Osteoblast (primary cell): ENCODE measurements at regions not wholly inside any gene's neighbourhood (a gene's known extent, or its start where the extent isn't known, plus 50 kb on each side); places are given as distances from the start of the nearest gene placed in this dataset.
"Not testable (repeated sequence)": the region's sequence is repeated elsewhere in the genome, so short reads cannot be mapped to it uniquely, and the experiment has no call there.

ENCODE experiments used
- DNase-seq: peaks from one replicate; pipeline ENCODE4 v3.0.0; 2011; ENCODE audit warnings: low spot score, mixed read lengths; ENCODE audit not compliant: insufficient read length; ENCODE audit errors: missing footprints
- H2AFZ ChIP-seq: 2 replicates; pipeline ENCODE4 v1.6.0; 2011; ENCODE audit warnings: mild to moderate bottlenecking, low read length
- H3K27ac ChIP-seq: 2 replicates; pipeline ENCODE4 v1.5.1; 2011; ENCODE audit warnings: mild to moderate bottlenecking, low read depth, low read length, moderate library complexity
- H3K27me3 ChIP-seq: 2 replicates; pipeline ENCODE4 v1.6.0; 2012; ENCODE audit warnings: mild to moderate bottlenecking, control low read depth, inconsistent platforms, low read length, moderate library complexity; ENCODE audit not compliant: insufficient read depth
- H3K36me3 ChIP-seq: 2 replicates; pipeline ENCODE4 v1.5.1; 2011; ENCODE audit warnings: mild to moderate bottlenecking, low read length, control low read depth, moderate library complexity; ENCODE audit not compliant: insufficient read depth
- H3K4me1 ChIP-seq: 2 replicates; pipeline ENCODE4 v1.5.1; 2011; ENCODE audit warnings: mild to moderate bottlenecking, low read length, control low read depth, moderate library complexity; ENCODE audit not compliant: insufficient read depth
- H3K4me2 ChIP-seq: 2 replicates; pipeline ENCODE4 v1.6.0; 2011; ENCODE audit warnings: mild to moderate bottlenecking, low read length; ENCODE audit not compliant: insufficient read depth
- H3K4me3 ChIP-seq: fragments of 200-600 bp; sonication (generic); 3 replicates; pipeline ENCODE4 v1.5.1; 2012; ENCODE audit warnings: mild to moderate bottlenecking, low read length, inconsistent platforms; ENCODE audit not compliant: insufficient read depth
- H3K79me2 ChIP-seq: 2 replicates; pipeline ENCODE4 v1.6.0; 2012; ENCODE audit warnings: mild to moderate bottlenecking, low read length, control low read depth, inconsistent platforms; ENCODE audit not compliant: insufficient read depth
- H3K9me3 ChIP-seq: 2 replicates; pipeline ENCODE4 v1.5.1; 2011; ENCODE audit warnings: low read depth, low read length, control low read depth
- H4K20me1 ChIP-seq: 2 replicates; pipeline ENCODE4 v1.6.0; 2012; ENCODE audit warnings: mild to moderate bottlenecking, low read length, control low read depth; ENCODE audit not compliant: insufficient read depth
- CTCF ChIP-seq: IDR thresholded peaks from 2 replicates; pipeline ENCODE4 v1.5.1; 2011; ENCODE audit warnings: mild to moderate bottlenecking, low read depth, low read length, moderate library complexity; ENCODE audit errors: extremely low read depth

DNA sequence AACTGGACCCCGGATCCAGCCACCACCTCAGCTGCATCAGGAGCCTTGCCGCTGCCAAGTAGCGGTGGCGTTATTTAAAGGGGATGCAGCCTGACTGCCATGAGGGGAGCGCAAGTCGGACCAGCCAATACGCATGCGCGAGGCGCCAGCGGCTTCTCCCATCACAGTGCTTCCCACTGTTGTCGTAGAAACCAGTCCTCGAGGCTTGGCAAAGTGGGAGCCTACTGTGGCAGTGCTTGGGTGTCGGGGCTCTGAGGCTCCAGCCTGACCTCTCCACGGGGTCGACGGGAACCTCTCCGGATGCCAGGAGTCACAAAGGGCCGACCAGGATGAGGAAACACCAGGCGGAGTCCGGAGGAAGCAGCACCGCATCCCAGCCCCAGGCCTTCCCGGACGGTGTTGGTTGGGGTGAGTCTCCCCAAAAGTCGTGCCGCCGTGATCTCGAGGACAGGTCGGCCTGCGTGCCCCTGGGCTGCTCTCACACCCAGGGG, 369.6 kb downstream of the ZNF716 start:
- Histone ChIP-seq H2AFZ (no peak overlapping the region), H3K79me2 (no peaks in the 10 kb centered on the region)

DNA sequence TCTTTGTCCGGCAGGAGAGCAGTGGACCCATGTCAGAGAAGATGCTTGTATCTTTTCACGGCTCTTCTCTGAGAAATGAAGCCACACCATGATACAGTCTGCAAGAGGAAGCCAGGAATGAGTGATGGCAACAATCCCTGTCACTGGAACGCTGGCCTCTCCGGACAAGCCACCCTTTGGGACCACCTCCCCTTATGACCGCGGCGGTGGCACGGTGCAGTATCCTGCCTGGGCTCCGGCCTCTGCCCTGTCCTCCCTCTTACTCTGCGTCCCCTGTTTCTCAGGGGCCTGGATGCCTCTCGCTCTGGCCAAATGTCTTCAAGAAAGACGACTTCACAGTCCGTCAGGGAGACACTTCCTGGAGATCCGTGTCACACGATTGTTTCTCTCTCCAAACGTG, 370.5 kb downstream of the ZNF716 start:
- H3K9me3 ChIP-seq, result no peaks in the 10 kb centered on the region
- no peak overlapping the region for H3K4me3 ChIP-seq
- H2AFZ ChIP-seq, result no peak overlapping the region
- no peak overlapping the region for H3K27ac ChIP-seq
- no peaks in the 10 kb centered on the region for H4K20me1 ChIP-seq
- no peaks in the 10 kb centered on the region for H3K27me3 ChIP-seq
- no peak for TF ChIP-seq CTCF
- no peaks in the 10 kb centered on the region for H3K79me2 ChIP-seq
- no peaks in the 10 kb centered on the region for H3K36me3 ChIP-seq
- H3K4me2 ChIP-seq, result no peak overlapping the region
- DNase-seq, result no peak
- no peaks in the 10 kb centered on the region for H3K4me1 ChIP-seq

More for the DNA sequence above, 369.6 kb downstream of the ZNF716 start:
- DNase-seq, result no peak
- Histone ChIP-seq H4K20me1 (no peaks in the 10 kb centered on the region), H3K27ac (no peak overlapping the region), H3K4me3 (no peak overlapping the region), H3K4me1 (no peaks in the 10 kb centered on the region), H3K36me3 (no peaks in the 10 kb centered on the region), H3K4me2 (no peak overlapping the region), H3K27me3 (no peaks in the 10 kb centered on the region), H3K9me3 (no peaks in the 10 kb centered on the region)
- no peak for TF ChIP-seq CTCF

DNA sequence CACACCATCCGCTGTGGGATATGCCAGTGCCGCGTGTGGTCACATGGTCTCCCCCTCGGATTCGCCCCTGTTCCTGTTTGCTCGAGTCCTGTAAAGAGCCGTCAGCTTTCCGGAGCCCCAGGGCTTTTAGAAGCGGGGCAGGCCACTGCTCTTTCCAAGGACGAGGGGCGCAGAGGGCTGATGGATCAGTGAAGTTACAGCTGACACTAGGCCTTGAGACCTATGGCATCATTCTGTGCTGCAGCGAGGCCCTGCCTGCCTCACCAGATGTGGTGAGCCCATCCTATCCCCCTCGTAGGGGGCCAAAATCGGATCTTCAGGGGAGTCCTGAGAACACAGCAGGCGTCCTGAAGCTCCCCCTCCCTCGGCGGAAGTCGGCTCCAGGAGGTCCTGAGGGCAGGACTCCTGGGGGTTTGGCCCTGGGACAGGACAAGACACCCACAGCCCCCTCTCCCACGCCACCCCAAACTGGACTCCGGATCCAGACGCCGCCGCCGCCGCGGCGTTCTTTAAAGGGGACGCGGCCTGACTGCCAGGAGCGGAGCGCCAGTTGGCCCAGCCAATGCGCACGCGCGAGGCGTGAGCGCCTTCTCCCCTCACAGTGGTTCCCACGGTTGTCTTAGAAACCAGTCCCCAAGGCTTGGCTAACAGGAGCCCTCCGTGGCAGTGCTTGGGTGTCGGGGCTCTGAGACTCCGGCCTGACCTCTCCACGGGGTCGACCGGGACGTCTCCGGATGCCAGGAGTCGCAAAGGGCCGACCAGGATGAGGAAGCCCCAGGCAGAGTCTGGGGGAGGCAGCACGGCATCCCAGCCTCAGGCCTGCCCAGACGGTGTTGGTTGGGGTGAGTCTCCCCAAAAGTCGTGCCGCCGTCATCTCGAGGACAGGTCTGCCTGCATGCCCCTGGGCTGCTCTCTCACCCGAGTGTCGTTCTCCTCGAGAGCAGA, 371.7 kb downstream of the ZNF716 start:
- no peaks in the 10 kb centered on the region for H3K9me3 ChIP-seq
- H3K4me3 ChIP-seq, result no peak overlapping the region
- no peaks in the 10 kb centered on the region for H3K4me1 ChIP-seq

DNA sequence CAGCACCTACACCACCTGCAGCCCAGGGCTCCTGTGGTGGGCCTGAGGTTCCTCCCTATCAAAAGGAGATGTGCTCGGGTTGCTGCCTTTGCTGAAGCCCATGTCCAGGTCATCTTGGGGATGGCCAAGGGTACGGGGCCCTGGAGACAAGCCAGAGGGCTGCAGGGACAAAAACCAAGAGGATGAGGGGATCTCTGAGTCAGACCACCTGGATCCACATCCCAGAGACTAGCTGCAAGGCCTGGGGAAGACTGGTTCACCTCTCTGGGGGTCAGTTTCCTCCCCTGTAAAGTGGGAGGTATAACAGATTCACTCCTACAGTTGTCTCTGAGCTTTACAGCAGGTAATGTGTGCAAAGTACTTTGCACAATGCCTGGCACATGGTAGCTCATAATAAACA, 376.6 kb downstream of the ZNF716 start:
- not testable (repeated sequence) for H3K4me1 ChIP-seq, H3K4me2 ChIP-seq, H2AFZ ChIP-seq, H3K27ac ChIP-seq, H3K36me3 ChIP-seq, H3K27me3 ChIP-seq, DNase-seq, H3K9me3 ChIP-seq, H3K4me3 ChIP-seq, H4K20me1 ChIP-seq, H3K79me2 ChIP-seq

More for the DNA sequence above, 371.7 kb downstream of the ZNF716 start:
- Histone ChIP-seq H3K79me2 (no peaks in the 10 kb centered on the region), H4K20me1 (no peaks in the 10 kb centered on the region), H3K36me3 (no peaks in the 10 kb centered on the region), H2AFZ (no peak overlapping the region), H3K27ac (no peak overlapping the region), H3K27me3 (no peaks in the 10 kb centered on the region), H3K4me2 (no peak overlapping the region)
- no peak for TF ChIP-seq CTCF
- no peak for DNase-seq

GRCh38 chr7:57835161-57835560, 385.2 kb downstream of the ZNF716 start:
- not testable (repeated sequence) for DNase-seq, H3K4me3 ChIP-seq, H3K36me3 ChIP-seq, H2AFZ ChIP-seq, H3K9me3 ChIP-seq, H4K20me1 ChIP-seq, H3K27ac ChIP-seq, H3K4me2 ChIP-seq, H3K4me1 ChIP-seq, H3K27me3 ChIP-seq, H3K79me2 ChIP-seq

DNA sequence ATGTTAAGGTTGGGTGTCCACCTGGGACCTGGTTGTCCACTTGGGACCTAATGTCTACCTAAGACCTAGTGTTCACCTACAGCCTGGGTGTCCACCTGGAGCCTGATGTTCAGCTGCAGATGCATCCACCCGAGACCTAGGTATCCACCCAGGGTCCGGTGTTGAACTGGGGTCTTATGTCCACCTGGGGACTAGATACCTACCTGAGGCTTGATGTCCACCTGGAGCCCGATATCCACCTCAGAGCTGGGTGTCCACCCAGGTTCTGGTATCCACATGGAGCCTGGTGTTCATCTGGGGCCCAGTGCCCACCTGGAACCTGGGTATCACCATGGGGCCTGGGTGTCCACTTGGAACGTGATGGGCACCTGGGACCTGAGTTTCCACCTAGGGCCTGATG, 389.2 kb downstream of the ZNF716 start:
- not testable (repeated sequence) for H3K27me3 ChIP-seq

More for the DNA sequence above, 389.2 kb downstream of the ZNF716 start:
- not testable (repeated sequence) for H3K4me3 ChIP-seq, H3K9me3 ChIP-seq, H3K27ac ChIP-seq, H4K20me1 ChIP-seq, H2AFZ ChIP-seq, DNase-seq, H3K4me1 ChIP-seq, H3K4me2 ChIP-seq, H3K79me2 ChIP-seq, H3K36me3 ChIP-seq
